Heart right ventricle (tissue), 16 donors: ENCODE measurements at regions not wholly inside any gene's neighbourhood (a gene's known extent, or its start where the extent isn't known, plus 50 kb on each side); places are given as distances from the start of the nearest gene placed in this dataset.

Source experiments
- ATAC-seq, 8 donors: fragments of 200-7000 bp; cut with Tn5 transposase; one replicate each; pipeline ENCODE4 v1.9.1; 2020; ENCODE audit warnings: mild to moderate bottlenecking in 8 of 8, moderate library complexity in 8 of 8, moderate number of reproducible peaks in 1 of 8
- DNase-seq, 2 donors: peaks; one replicate each; pipeline ENCODE4 v3.0.0-alpha.2; 2020
- H3K27ac ChIP-seq, 10 donors: fragments of 200-600 bp; sonication (generic) in 2 of 10; one replicate each; pipeline versions ENCODE4 v1.5.0 to v1.8.0; 2020 to 2022; ENCODE audit warnings: mild to moderate bottlenecking in 3 of 10
- H3K27me3 ChIP-seq, 7 donors: fragments of 200-600 bp; one replicate each; pipeline ENCODE4 v1.8.0; 2021 to 2022; ENCODE audit warnings: mild to moderate bottlenecking in 2 of 7
- H3K36me3 ChIP-seq, 9 donors: fragments of 200-600 bp; sonication (generic) in 1 of 9; one replicate each; pipeline versions ENCODE4 v1.5.0 to v1.8.0; 2020 to 2022; ENCODE audit warnings: mild to moderate bottlenecking in 2 of 9
- H3K4me1 ChIP-seq, 9 donors: fragments of 200-600 bp; sonication (generic) in 1 of 9; one replicate each; pipeline versions ENCODE4 v1.5.0 to v1.8.0; 2020 to 2022; ENCODE audit warnings: mild to moderate bottlenecking in 4 of 9
- H3K4me3 ChIP-seq, 10 donors: fragments of 200-600 bp; sonication (generic) in 2 of 10; one replicate each; pipeline versions ENCODE4 v1.5.0 to v1.8.0; 2020 to 2022; ENCODE audit warnings: mild to moderate bottlenecking in 7 of 10, moderate library complexity in 2 of 10
- H3K9me3 ChIP-seq, 11 donors: fragments of 200-600 bp in 10 of 11; sonication (generic) in 2 of 11; one replicate each; pipeline versions ENCODE4 v1.5.0 to v1.8.0; 2013 to 2022; ENCODE audit warnings: mild to moderate bottlenecking in 2 of 11, control low read depth in 1 of 11, moderate library complexity in 1 of 11
- WGBS, 2 donors: extraction: QIAGEN DNeasy Blood & Tissue Kit; methylation state at CpG; one replicate each; pipeline ENCODE4 v1.1.7; 2013; ENCODE audit warnings: inconsistent platforms in 1 of 2; 5-methylcytosine and 5-hydroxymethylcytosine counted together
- intact Hi-C, 10 donors: fragments of 100-400 bp; cut with DNase I; formaldehyde crosslinking; loops; one replicate each; pipeline versions ENCODE4 v1.11.1 to v1.14.2; 2022
- TF ChIP-seq, protein P1 (sequence below), 9 donors: fragments of 200-600 bp; sonication (generic) in 2 of 9; IDR thresholded peaks; one replicate each; pipeline versions ENCODE4 v1.5.0 to v1.8.0; 2021 to 2022; ENCODE audit warnings: antibody characterized with exemption in 9 of 9, mild to moderate bottlenecking in 5 of 9, moderate library complexity in 1 of 9
- donor health status: Arrhythmogenic right ventricular cardiomyopathy.
- donor health status: ischemic (EF 13 %, LVEDD 7.1; RV severe dilation, severe dysfunction).
- donor health status: healthy with polysubstance abuse.
- donor health status: DM: no; HTN: yes; CAD: no.
- donor health status: DM: no; HTN: no; CAD: no.
- donor health status: ischemic (EF 25% LVEDD 6.9; RV normal size, moderate dysfunction).
- donor health status: ischemic (EF 25% LVEDD 5.7; RV mildly dilated, moderate dysfunction).
- donor health status: healthy.
- donor health status: DM: yes; HTN: yes; CAD: no.
- donor health status: Ischemic cardiomyopathy.
- donor health status: ischemic (EF 35%, LVEDD 5.7; RV mildly dilated, moderate dysfunction).
- donor health status: nonischemic (EF 11% LVEDD 7.7; RV severe dilation, severe dysfunction).
- donor health status: DM: yes; HTN: yes; CAD: no.
- donor health status: PGD.
- donor health status: ischemic (EF 29% LVEDD 5.4; RV normal size, mild dysfunction).
- donor health status: nonischemic (EF 23%, LVEDD 6.1; RV moderate dilation, normal function).

DNA sequence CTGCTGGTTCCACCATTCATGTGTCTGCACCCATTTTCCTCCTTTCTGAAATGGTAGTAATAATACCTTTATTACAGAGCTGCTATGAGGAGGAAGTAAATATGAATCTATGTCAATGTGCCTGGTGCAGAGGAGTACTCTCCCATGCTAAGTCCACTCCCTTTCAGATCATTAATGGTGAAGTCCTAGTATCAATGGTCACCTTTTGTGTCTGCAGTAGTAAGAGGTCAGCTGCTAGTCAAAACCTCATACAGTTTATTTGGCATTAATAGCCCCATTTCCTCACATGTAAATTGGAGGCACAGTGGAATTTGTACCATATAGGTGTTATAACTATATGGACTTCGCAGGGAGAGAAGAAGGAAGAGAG lies 581.0 kb downstream of the REEP3 start:
- DNase-seq: no peak
- no peaks in the 10 kb centered on the region for H3K36me3 ChIP-seq
- no peak overlapping the region for H3K27ac ChIP-seq
- H3K4me1 ChIP-seq: no peaks in the 10 kb centered on the region
- no peaks in the 10 kb centered on the region for H3K9me3 ChIP-seq
- 96 to 98% methylated on average over 1 of the region's 1 CpG for WGBS, 2 donors
- no peaks in the 10 kb centered on the region for H3K27me3 ChIP-seq
- intact Hi-C loops: no loop called here
- no peak overlapping the region for H3K4me3 ChIP-seq
- no peak for ATAC-seq
- TF ChIP-seq, protein P1, sequence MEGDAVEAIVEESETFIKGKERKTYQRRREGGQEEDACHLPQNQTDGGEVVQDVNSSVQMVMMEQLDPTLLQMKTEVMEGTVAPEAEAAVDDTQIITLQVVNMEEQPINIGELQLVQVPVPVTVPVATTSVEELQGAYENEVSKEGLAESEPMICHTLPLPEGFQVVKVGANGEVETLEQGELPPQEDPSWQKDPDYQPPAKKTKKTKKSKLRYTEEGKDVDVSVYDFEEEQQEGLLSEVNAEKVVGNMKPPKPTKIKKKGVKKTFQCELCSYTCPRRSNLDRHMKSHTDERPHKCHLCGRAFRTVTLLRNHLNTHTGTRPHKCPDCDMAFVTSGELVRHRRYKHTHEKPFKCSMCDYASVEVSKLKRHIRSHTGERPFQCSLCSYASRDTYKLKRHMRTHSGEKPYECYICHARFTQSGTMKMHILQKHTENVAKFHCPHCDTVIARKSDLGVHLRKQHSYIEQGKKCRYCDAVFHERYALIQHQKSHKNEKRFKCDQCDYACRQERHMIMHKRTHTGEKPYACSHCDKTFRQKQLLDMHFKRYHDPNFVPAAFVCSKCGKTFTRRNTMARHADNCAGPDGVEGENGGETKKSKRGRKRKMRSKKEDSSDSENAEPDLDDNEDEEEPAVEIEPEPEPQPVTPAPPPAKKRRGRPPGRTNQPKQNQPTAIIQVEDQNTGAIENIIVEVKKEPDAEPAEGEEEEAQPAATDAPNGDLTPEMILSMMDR (IDR thresholded peaks at IDR 0.05): no peak

DNA sequence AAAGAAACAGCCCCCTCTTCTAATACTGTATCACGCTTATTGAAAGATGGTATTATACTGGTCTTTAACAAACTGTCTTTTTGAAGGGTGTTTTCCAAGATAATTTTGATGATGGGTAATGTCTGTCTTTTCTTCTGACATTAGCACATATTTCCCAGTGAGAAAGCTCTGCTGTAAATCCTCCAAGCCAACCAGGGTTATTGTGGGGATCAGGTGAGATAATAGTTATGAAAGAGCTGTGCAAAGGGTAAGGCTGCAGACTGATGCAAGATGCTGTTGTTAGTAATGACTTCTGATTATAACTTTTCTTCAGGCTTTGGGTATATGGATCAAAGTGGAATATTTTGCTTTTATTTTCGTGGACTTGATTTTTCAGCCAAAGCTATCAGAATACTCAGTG lies 581.7 kb downstream of the REEP3 start:
- no peak for ATAC-seq
- TF ChIP-seq, protein P1 (IDR thresholded peaks at IDR 0.05): no peak
- H3K27ac ChIP-seq: no peak overlapping the region
- WGBS, 2 donors: 85 to 89% methylated on average over 2 of the region's 2 CpGs
- H3K36me3 ChIP-seq: no peaks in the 10 kb centered on the region
- no peaks in the 10 kb centered on the region for H3K4me1 ChIP-seq
- no peak for DNase-seq
- H3K9me3 ChIP-seq: no peaks in the 10 kb centered on the region
- intact Hi-C loops: no loop called here
- no peak overlapping the region for H3K4me3 ChIP-seq
- no peaks in the 10 kb centered on the region for H3K27me3 ChIP-seq

DNA sequence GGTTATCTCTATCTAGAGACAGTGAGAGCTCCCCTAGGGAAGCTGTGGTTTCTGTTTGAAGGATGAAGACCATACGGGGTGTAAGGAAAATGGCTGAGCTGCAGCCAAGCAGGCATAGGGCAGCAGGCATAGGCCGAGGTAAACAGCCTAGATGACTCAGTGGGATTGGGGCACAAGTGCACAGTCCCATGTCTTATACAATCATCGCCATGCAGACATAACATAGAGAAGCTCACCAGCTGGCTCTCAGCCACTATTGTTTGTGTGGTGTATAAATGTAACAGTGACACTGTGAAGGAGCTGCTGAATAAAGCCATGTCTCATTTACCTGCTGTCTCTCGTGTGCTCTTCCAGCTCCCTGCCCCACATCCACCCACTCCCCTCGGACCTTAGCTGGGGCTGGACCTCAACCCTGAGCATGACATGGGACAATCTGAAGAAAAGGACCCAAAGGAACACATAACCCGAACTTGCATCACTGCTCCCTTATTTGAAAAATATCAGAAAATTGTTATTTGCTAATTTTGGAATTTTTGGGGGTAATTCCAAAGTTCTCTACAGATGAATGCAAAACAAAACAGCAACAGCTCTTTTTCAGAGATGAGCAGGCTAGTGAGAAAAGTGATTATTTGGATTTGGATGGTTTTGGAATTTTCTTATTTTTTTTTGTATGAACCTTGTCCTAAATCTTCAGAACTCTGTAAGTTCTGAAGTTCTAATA lies 582.7 kb downstream of the REEP3 start:
- WGBS, 2 donors: 61 to 69% methylated on average over 6 of the region's 6 CpGs
- no peaks in the 10 kb centered on the region for H3K27me3 ChIP-seq
- no peak overlapping the region for H3K4me3 ChIP-seq
- intact Hi-C loops: no loop called here
- TF ChIP-seq, protein P1 (IDR thresholded peaks at IDR 0.05): no peak
- H3K9me3 ChIP-seq: no peaks in the 10 kb centered on the region
- no peak overlapping the region for H3K27ac ChIP-seq
- ATAC-seq (no peak), DNase-seq (no peak)
- no peaks in the 10 kb centered on the region for H3K36me3 ChIP-seq
- H3K4me1 ChIP-seq: no peaks in the 10 kb centered on the region

- H3K9me3 ChIP-seq: no peaks in the 10 kb centered on the region
- ATAC-seq (no peak), DNase-seq (no peak)
- H3K4me3 ChIP-seq: no peak overlapping the region
- intact Hi-C loops: no loop called here
- H3K27ac ChIP-seq: no peak overlapping the region
- WGBS, 2 donors: 72 to 81% methylated on average over 1 of the region's 1 CpG
- TF ChIP-seq, protein P1 (IDR thresholded peaks at IDR 0.05): no peak
- no peaks in the 10 kb centered on the region for H3K27me3 ChIP-seq
- H3K36me3 ChIP-seq: no peaks in the 10 kb centered on the region
- no peaks in the 10 kb centered on the region for H3K4me1 ChIP-seq
Observed at GRCh38 chr10:64109926-64110495, 588.8 kb downstream of the REEP3 start.
